IMR-90 (cell line): ENCODE measurements at regions not wholly inside any gene's neighbourhood (a gene's known extent, or its start where the extent isn't known, plus 50 kb on each side); places are given as distances from the start of the nearest gene placed in this dataset.
A peak's percentile ranks its signal among the peaks of the same experiment; 100 is the strongest.

Experiments used
- ATAC-seq: fragments of 200-7000 bp; cut with Tn5 transposase; 2 replicates; pipeline ENCODE4 v1.9.1; 2020; ENCODE audit warnings: low read depth, mild to moderate bottlenecking, moderate library complexity
- BruUV-seq: library from RNA; stranded (reverse); fragments of 400-500 nt; replicated peaks from 2 replicates; lab custom pipeline; 2021; lab: Mats Ljungman, UMichigan
- CTCF ChIA-PET: fragments of 300-600 bp; formaldehyde crosslinking; extraction: SDS; loops from one replicate; lab custom pipeline; 2021; ENCODE audit warnings: antibody characterized with exemption; lab: Yijun Ruan, JAX
- POLR2A ChIA-PET: fragments of 300-600 bp; sonication (Branson Sonifier 250); formaldehyde crosslinking; loops from one replicate; lab custom pipeline; 2022; ENCODE audit warnings: antibody characterized with exemption; ENCODE audit not compliant: unreplicated experiment; lab: Charles Lee
- DNase-seq: peaks from one replicate; pipeline ENCODE4 v3.0.0; 2013
- H2AFZ ChIP-seq: replicated peaks from 2 replicates; pipeline ENCODE3; 2013; ENCODE audit warnings: low read length, mild to moderate bottlenecking; ENCODE audit not compliant: poor library complexity
- H2AK5ac ChIP-seq: 2 replicates; pipeline ENCODE4 v1.6.1; 2013; ENCODE audit warnings: low read depth, low read length, inconsistent platforms
- H2AK9ac ChIP-seq: replicated peaks from 2 replicates; pipeline ENCODE3; 2013; ENCODE audit warnings: mild to moderate bottlenecking, low read depth, low read length, moderate library complexity; ENCODE audit not compliant: poor library complexity
- H2BK120ac ChIP-seq: 2 replicates; pipeline ENCODE4 v1.6.1; 2013; ENCODE audit warnings: low read depth, low read length, inconsistent platforms
- H2BK15ac ChIP-seq: 3 replicates; pipeline ENCODE4 v1.6.1; 2013; ENCODE audit warnings: low read depth, low read length, inconsistent platforms
- H2BK20ac ChIP-seq: 2 replicates; pipeline ENCODE4 v1.6.1; 2013; ENCODE audit warnings: low read depth, mild to moderate bottlenecking, inconsistent platforms, low read length, moderate library complexity
- H2BK5ac ChIP-seq: 2 replicates; pipeline ENCODE4 v1.6.1; 2013; ENCODE audit warnings: mild to moderate bottlenecking, low read depth, low read length, inconsistent platforms; ENCODE audit not compliant: poor library complexity, severe bottlenecking
- H3K14ac ChIP-seq: replicated peaks from 2 replicates; pipeline ENCODE4 v1.6.1; 2013; ENCODE audit warnings: low read depth, low read length, inconsistent platforms
- H3K18ac ChIP-seq: 2 replicates; pipeline ENCODE4 v1.6.1; 2013; ENCODE audit warnings: low read depth, low read length, control low read depth
- H3K23ac ChIP-seq: 2 replicates; pipeline ENCODE4 v1.6.1; 2013; ENCODE audit warnings: low read depth, low read length, inconsistent platforms
- H3K27ac ChIP-seq: 2 replicates; pipeline ENCODE4 v1.5.1; 2013; ENCODE audit warnings: mild to moderate bottlenecking, control low read depth, low read length; ENCODE audit not compliant: insufficient read depth
- H3K27me3 ChIP-seq: 2 replicates; pipeline ENCODE4 v1.6.1; 2013; ENCODE audit warnings: low read length; ENCODE audit not compliant: control insufficient read depth, insufficient read depth
- H3K36me3 ChIP-seq: 2 replicates; pipeline ENCODE4 v1.6.1; 2013; ENCODE audit warnings: low read length, mixed read lengths; ENCODE audit not compliant: control insufficient read depth, insufficient read depth
- H3K4ac ChIP-seq: 2 replicates; pipeline ENCODE4 v1.6.1; 2013; ENCODE audit warnings: low read depth, low read length, inconsistent platforms
- H3K4me1 ChIP-seq: 2 replicates; pipeline ENCODE4 v1.6.1; 2013; ENCODE audit warnings: low read length, mixed read lengths; ENCODE audit not compliant: control insufficient read depth, insufficient read depth
- H3K4me2 ChIP-seq: 2 replicates; pipeline ENCODE4 v1.6.1; 2013; ENCODE audit warnings: low read depth, mild to moderate bottlenecking, control low read depth, low read length, moderate library complexity
- H3K4me3 ChIP-seq: 2 replicates; pipeline ENCODE4 v1.5.1; 2013; ENCODE audit warnings: low read depth, mild to moderate bottlenecking, control low read depth, low read length, moderate library complexity; ENCODE audit not compliant: insufficient read depth
- H3K56ac ChIP-seq: 2 replicates; pipeline ENCODE4 v1.6.1; 2013; ENCODE audit warnings: low read length, inconsistent platforms; ENCODE audit not compliant: insufficient read depth; ENCODE audit errors: extremely low read depth
- H3K79me1 ChIP-seq, 2 experiments: 2 replicates each; pipeline ENCODE4 v1.6.1; 2013; ENCODE audit warnings: low read length in 2 of 2, inconsistent platforms in 1 of 2, low read depth in 1 of 2
- H3K9ac ChIP-seq: 2 replicates; pipeline ENCODE4 v1.6.1; 2013; ENCODE audit warnings: low read depth, low read length, control low read depth
- H3K9me1 ChIP-seq: 2 replicates; pipeline ENCODE4 v1.6.1; 2013; ENCODE audit warnings: low read length, inconsistent platforms; ENCODE audit not compliant: insufficient read depth
- H3K9me3 ChIP-seq: 2 replicates; pipeline ENCODE4 v1.6.1; 2013; ENCODE audit warnings: low read length; ENCODE audit not compliant: control insufficient read depth, insufficient read depth
- H4K20me1 ChIP-seq: 2 replicates; pipeline ENCODE4 v1.6.1; 2013; ENCODE audit warnings: low read length, inconsistent platforms; ENCODE audit not compliant: insufficient read depth
- H4K5ac ChIP-seq: 2 replicates; pipeline ENCODE4 v1.6.1; 2013; ENCODE audit warnings: mild to moderate bottlenecking, low read depth, low read length, control low read depth
- H4K8ac ChIP-seq, 2 experiments: 2 replicates each; pipeline ENCODE4 v1.6.1; 2013; ENCODE audit warnings: low read depth in 2 of 2, low read length in 2 of 2, control low read depth in 1 of 2, inconsistent platforms in 1 of 2
- H4K91ac ChIP-seq: 2 replicates; pipeline ENCODE4 v1.6.1; 2013; ENCODE audit warnings: low read depth, low read length, inconsistent platforms; ENCODE audit not compliant: insufficient read depth
- ELK1 ChIP-seq: fragments of 150-350 bp; IDR thresholded peaks from 2 replicates; pipeline ENCODE4 v1.6.1; 2016; ENCODE audit warnings: low read depth, mild to moderate bottlenecking, low read length, moderate library complexity, borderline replicate concordance
- RFX5 ChIP-seq: IDR thresholded peaks from 2 replicates; pipeline ENCODE4 v1.8.0; 2012; ENCODE audit warnings: low read depth, mild to moderate bottlenecking, low read length, moderate library complexity
- SMC3 ChIP-seq: fragments of 150-350 bp; IDR thresholded peaks from 2 replicates; pipeline ENCODE4 v1.6.1; 2016; ENCODE audit warnings: low read depth, mild to moderate bottlenecking, antibody characterized with exemption, low read length, moderate library complexity
- USF2 ChIP-seq: fragments of 150-350 bp; IDR thresholded peaks from 2 replicates; pipeline ENCODE4 v1.6.1; 2017; ENCODE audit warnings: mild to moderate bottlenecking, antibody characterized with exemption, low read length, low read depth
- WGBS, 2 experiments: methylation state at CpG; one replicate each; pipeline versions ENCODE4 v1.1.5 to v1.1.7; 2013; ENCODE audit warnings: missing lambda C conversion rate in 2 of 2; ENCODE audit not compliant: insufficient read length in 1 of 2; ENCODE audit errors: extremely low coverage in 2 of 2; 5-methylcytosine and 5-hydroxymethylcytosine counted together
- dilution Hi-C: fragments of 300-500 bp; cut with HindIII; formaldehyde crosslinking; loops from one replicate; pipeline ENCODE4 v1.14.3; 2018; ENCODE audit warnings: low sequenced_read_pairs; ENCODE audit not compliant: unreplicated experiment
- in situ Hi-C: fragments of 300-500 bp; cut with MboI; formaldehyde crosslinking; loops from 3 replicates; pipeline ENCODE4 v1.14.3; 2019; ENCODE audit warnings: low sequenced_read_pairs, inconsistent platforms, mixed read lengths
- intact Hi-C: fragments of 100-400 bp; cut with micrococcal nuclease; formaldehyde crosslinking; loops from 2 replicates; pipeline ENCODE4 v1.10.0; 2022

- ATAC-seq (peak; percentile 24), DNase-seq (peak; percentile 68)
- H2AFZ ChIP-seq, result peak overlapping the region; percentile 45
- peak overlapping the region; percentile 49 for H4K91ac ChIP-seq
- dilution Hi-C loops, result no loop called here
- H3K9ac ChIP-seq, result 0 out of 2 replicates have a peak overlapping the region, but pooled peaks have one; percentile 15
- no TSS peak for BruUV-seq
- no peak overlapping the region for H2AK9ac ChIP-seq
- H2BK15ac ChIP-seq, result peak overlapping the region; percentile 75; the same call in 1 of the 3 replicates
- CTCF ChIA-PET, result interaction anchor here (0.6 kb wide), 3 partner anchors 39 to 545 kb away, joined by 3 to 4 read pairs (median 3); no protein-coding TSS in a partner anchor
- peak overlapping the region; percentile 97 for H3K23ac ChIP-seq
- peaks cover 11% of the 10 kb centered on the region for H3K4me1 ChIP-seq
- TF ChIP-seq USF2, result no peak
- no peak for TF ChIP-seq SMC3
- TF ChIP-seq RFX5, result no peak
- TF ChIP-seq ELK1, result no peak
- H3K9me1 ChIP-seq, result no peaks in the 10 kb centered on the region
- H3K9me3 ChIP-seq, result peaks cover 3% of the 10 kb centered on the region
- peak overlapping the region; percentile 68 for H4K5ac ChIP-seq
- peak overlapping the region; percentile 93 for H3K14ac ChIP-seq
- no peaks in the 10 kb centered on the region for H4K20me1 ChIP-seq
- H2BK120ac ChIP-seq, result peak overlapping the region; percentile 98
- intact Hi-C loops, result loop anchor here (5.0 kb wide), 1 partner anchor 187 kb away; no protein-coding TSS in a partner anchor
- peak overlapping the region; percentile 42 for H3K18ac ChIP-seq
- peak overlapping the region; percentile 14 for H3K27ac ChIP-seq
- POLR2A ChIA-PET, result interaction anchor here (1.1 kb wide), 1 partner anchor 15 kb away, joined by 4 read pairs; no protein-coding TSS in a partner anchor
- 100% methylated on average over 2 of the region's 6 CpGs; no CpG with 5 or more reads in 1 of the 2 experiments for WGBS, 2 experiments
- in situ Hi-C loops, result no loop called here
- no peak overlapping the region for H3K56ac ChIP-seq
- no peaks in the 10 kb centered on the region for H3K27me3 ChIP-seq
- peaks cover 7 to 25% of the 10 kb centered on the region in 2 experiments; a peak in 3 of 4 replicates for H3K79me1 ChIP-seq
- H2BK5ac ChIP-seq, result peak overlapping the region; percentile 95
- peak overlapping the region; percentile 36; the same call in 1 of the 2 replicates for H2AK5ac ChIP-seq
- peak overlapping the region; percentile 95 for H2BK20ac ChIP-seq
- peak overlapping the region; percentile 55 for H3K4ac ChIP-seq
- peak overlapping the region; percentile 9 to 91 for H4K8ac ChIP-seq
- H3K4me3 ChIP-seq, result no peak overlapping the region
- no peak overlapping the region for H3K4me2 ChIP-seq
- no peaks in the 10 kb centered on the region for H3K36me3 ChIP-seq
Observed at GRCh38 chr7:116315293-116315692, 105.0 kb downstream of the TES start.
